Muscle of leg (tissue), 3 donors: ENCODE measurements at regions not wholly inside any gene's neighbourhood (a gene's known extent, or its start where the extent isn't known, plus 50 kb on each side); places are given as distances from the start of the nearest gene placed in this dataset.

Experiments used
- DNase-seq: peaks from one replicate; pipeline ENCODE4 v3.0.0; 2013
- H3K27ac ChIP-seq: one replicate; pipeline ENCODE4 v1.5.1; 2013; ENCODE audit warnings: mild to moderate bottlenecking, low read length, control low read depth
- H3K27me3 ChIP-seq: one replicate; pipeline ENCODE4 v1.6.1; 2013; ENCODE audit warnings: low read length; ENCODE audit not compliant: control insufficient read depth, insufficient read depth
- H3K36me3 ChIP-seq: one replicate; pipeline ENCODE4 v1.6.1; 2013; ENCODE audit warnings: low read length; ENCODE audit not compliant: control insufficient read depth, insufficient read depth
- H3K4me1 ChIP-seq: one replicate; pipeline ENCODE4 v1.6.1; 2013; ENCODE audit warnings: low read length; ENCODE audit not compliant: control insufficient read depth, insufficient read depth
- H3K4me3 ChIP-seq: one replicate; pipeline ENCODE4 v1.5.1; 2013; ENCODE audit warnings: low read length, control low read depth
- H3K9me3 ChIP-seq: replicated peaks from 2 replicates; pipeline ENCODE4 v1.6.1; 2013; ENCODE audit warnings: low read depth, low read length; ENCODE audit not compliant: control insufficient read depth
- WGBS: methylation state at CpG from one replicate; pipeline ENCODE4 v1.1.5; 2013; ENCODE audit warnings: missing lambda C conversion rate; ENCODE audit not compliant: insufficient coverage; 5-methylcytosine and 5-hydroxymethylcytosine counted together

DNA sequence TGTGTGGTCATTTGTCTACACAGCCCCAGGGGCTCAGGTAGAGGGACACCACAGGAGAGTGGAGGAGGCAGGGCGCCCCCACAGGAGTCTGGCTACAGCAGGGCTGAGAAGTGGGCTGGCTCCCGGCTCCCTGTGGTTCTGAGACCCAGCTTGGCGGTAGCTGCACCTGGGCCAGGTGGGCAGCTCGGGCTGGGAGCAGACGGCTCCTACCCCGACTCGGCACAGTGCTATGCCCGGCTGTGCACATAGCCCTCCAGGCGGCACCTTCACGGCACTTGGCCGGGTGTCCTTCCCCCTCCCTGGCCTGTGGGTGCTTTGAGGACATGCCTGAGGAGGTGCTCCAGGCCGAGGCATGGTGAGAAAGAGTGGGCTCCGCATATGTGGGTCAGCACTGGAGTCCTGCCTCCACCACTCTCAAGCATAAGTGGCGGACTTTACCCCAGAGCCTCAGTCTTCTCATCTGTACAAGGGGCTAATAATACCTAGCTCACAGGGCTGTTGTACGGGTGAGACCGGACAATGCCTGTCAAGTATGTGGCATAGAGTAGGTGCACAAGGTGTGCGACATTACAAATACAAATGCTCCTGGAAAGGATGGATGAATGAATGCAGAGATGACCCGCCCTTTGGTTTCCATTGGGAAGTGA lies 50.1 kb upstream of the JPH3 start:
- H3K27me3 ChIP-seq, result peaks cover 9% of the 10 kb centered on the region
- H3K27ac ChIP-seq, result no peak overlapping the region
- WGBS, result 95% methylated on average over 15 of the region's 18 CpGs
- peaks cover 13% of the 10 kb centered on the region for H3K4me1 ChIP-seq
- no peaks in the 10 kb centered on the region for H3K36me3 ChIP-seq
- H3K9me3 ChIP-seq, result no peaks in the 10 kb centered on the region
- no peak overlapping the region for H3K4me3 ChIP-seq
- DNase-seq, result no peak

GRCh38 chr16:87551487-87551886 lies 50.8 kb upstream of the JPH3 start:
- Histone ChIP-seq H3K27me3 (peaks cover 10% of the 10 kb centered on the region), H3K4me3 (no peak overlapping the region), H3K36me3 (no peaks in the 10 kb centered on the region), H3K27ac (no peak overlapping the region), H3K4me1 (peaks cover 6% of the 10 kb centered on the region), H3K9me3 (no peaks in the 10 kb centered on the region)
- DNase-seq, result no peak
- 59% methylated on average over 4 of the region's 5 CpGs for WGBS

DNA sequence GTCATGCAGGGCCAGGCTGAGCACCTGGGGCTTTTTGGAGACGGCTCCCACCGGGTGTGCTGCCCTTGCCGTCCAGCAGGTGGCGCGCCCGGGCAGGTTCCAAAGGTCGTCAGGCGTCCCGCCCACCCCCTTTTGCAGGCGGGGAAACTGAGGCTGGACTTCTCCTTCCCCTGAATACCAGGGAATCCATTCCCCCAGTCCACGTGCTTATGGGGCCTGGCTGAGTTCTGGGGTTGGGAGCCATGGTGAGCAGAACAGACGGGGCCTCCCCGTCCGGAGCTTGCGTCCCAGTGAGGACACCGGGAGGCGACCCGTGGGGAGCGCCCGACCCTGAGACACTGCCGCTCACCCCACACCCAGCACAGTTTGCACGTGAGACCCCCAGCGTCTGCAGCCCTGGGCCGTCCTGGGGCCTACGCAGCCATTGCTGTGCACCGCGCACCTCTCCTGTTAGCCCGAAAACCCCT lies 51.8 kb upstream of the JPH3 start:
- Histone ChIP-seq H3K27me3 (peaks cover 10% of the 10 kb centered on the region), H3K4me1 (peaks cover 3% of the 10 kb centered on the region), H3K36me3 (no peaks in the 10 kb centered on the region), H3K9me3 (peaks cover 2% of the 10 kb centered on the region), H3K27ac (no peak overlapping the region), H3K4me3 (no peak overlapping the region)
- WGBS, result 75% methylated on average over 17 of the region's 28 CpGs
- DNase-seq, result no peak

DNA sequence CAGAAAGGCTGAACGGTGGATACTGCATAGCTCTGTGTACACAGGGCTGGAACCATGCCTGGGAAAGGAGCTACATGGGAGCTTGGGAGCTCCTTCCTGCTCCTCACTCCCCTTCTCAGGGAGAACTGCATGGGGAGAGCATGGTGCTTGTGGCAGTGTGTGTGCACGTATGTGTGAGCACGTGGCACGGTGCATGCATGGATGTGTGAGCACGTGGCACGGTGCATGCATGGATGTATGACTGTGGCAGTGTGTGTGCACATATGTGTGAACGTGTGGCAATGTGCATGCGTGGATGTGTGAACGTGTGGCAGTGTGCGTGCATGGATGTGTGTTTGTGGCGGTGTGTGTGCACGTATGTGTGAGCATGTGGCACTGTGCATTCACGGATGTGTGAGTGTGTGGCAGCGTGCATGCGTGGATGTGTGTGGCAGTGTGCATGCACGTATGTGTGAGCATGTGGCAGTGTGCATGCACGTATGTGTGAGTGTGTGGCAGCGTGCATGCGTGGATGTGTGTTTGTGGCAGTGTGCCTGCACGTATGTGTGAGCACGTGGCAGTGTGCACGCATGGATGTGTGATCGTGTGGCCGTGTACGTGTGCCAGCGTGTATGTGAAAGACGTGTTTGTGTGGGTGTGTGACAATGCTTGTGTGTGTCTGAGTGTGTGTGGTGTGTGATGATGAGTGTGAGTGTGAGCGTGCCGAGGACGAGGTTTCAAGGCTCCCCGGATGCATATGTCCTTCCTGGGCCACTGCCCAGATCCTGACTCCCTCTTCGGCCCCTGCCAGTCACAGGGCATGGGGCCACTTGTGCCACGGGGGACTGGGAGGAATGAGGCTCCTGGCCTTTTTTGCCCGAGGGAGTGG lies 52.4 kb upstream of the JPH3 start:
- no peak for DNase-seq
- WGBS, result 78% methylated on average over 34 of the region's 34 CpGs
- Histone ChIP-seq H3K27me3 (peaks cover 11% of the 10 kb centered on the region), H3K36me3 (no peaks in the 10 kb centered on the region), H3K9me3 (peaks cover 2% of the 10 kb centered on the region), H3K4me3 (no peak overlapping the region), H3K4me1 (peaks cover 3% of the 10 kb centered on the region), H3K27ac (no peak overlapping the region)

GRCh38 chr16:87548046-87548445 lies 54.3 kb upstream of the JPH3 start:
- H3K4me1 ChIP-seq, result peaks cover 3% of the 10 kb centered on the region
- H3K27ac ChIP-seq, result no peak overlapping the region
- peaks cover 18% of the 10 kb centered on the region for H3K27me3 ChIP-seq
- H3K9me3 ChIP-seq, result peaks cover 2% of the 10 kb centered on the region
- WGBS, result 0% methylated on average over 1 of the region's 3 CpGs
- no peak for DNase-seq
- H3K4me3 ChIP-seq, result no peak overlapping the region
- H3K36me3 ChIP-seq, result no peaks in the 10 kb centered on the region

- H3K4me3 ChIP-seq, result no peak overlapping the region
- no peak for DNase-seq
- H3K4me1 ChIP-seq, result peaks cover 14% of the 10 kb centered on the region
- peaks cover 2% of the 10 kb centered on the region for H3K9me3 ChIP-seq
- no peaks in the 10 kb centered on the region for H3K36me3 ChIP-seq
- H3K27ac ChIP-seq, result no peak overlapping the region
- WGBS, result 44% methylated on average over 14 of the region's 28 CpGs
- H3K27me3 ChIP-seq, result peaks cover 52% of the 10 kb centered on the region
Measured at GRCh38 chr16:87543436-87544191, 50.8 kb upstream of the ZCCHC14 start.

- H3K4me1 ChIP-seq, result peaks cover 11% of the 10 kb centered on the region
- H3K4me3 ChIP-seq, result no peak overlapping the region
- DNase-seq, result no peak
- H3K9me3 ChIP-seq, result peaks cover 2% of the 10 kb centered on the region
- WGBS, result 75% methylated on average over 12 of the region's 17 CpGs
- H3K27me3 ChIP-seq, result peaks cover 55% of the 10 kb centered on the region
- no peak overlapping the region for H3K27ac ChIP-seq
- H3K36me3 ChIP-seq, result no peaks in the 10 kb centered on the region
Measured at GRCh38 chr16:87542531-87543102, 49.8 kb upstream of the ZCCHC14 start.
